HG02981 (cell line): ENCODE measurements at regions not wholly inside any gene's neighbourhood (a gene's known extent, or its start where the extent isn't known, plus 50 kb on each side); places are given as distances from the start of the nearest gene placed in this dataset.

ENCODE experiments used
- ATAC-seq: cut with Tn5 transposase; IDR thresholded peaks from one replicate; pipeline ENCODE4 v1.9.1; 2021; ENCODE audit warnings: mild to moderate bottlenecking, moderate library complexity; ENCODE audit not compliant: unreplicated experiment

DNA sequence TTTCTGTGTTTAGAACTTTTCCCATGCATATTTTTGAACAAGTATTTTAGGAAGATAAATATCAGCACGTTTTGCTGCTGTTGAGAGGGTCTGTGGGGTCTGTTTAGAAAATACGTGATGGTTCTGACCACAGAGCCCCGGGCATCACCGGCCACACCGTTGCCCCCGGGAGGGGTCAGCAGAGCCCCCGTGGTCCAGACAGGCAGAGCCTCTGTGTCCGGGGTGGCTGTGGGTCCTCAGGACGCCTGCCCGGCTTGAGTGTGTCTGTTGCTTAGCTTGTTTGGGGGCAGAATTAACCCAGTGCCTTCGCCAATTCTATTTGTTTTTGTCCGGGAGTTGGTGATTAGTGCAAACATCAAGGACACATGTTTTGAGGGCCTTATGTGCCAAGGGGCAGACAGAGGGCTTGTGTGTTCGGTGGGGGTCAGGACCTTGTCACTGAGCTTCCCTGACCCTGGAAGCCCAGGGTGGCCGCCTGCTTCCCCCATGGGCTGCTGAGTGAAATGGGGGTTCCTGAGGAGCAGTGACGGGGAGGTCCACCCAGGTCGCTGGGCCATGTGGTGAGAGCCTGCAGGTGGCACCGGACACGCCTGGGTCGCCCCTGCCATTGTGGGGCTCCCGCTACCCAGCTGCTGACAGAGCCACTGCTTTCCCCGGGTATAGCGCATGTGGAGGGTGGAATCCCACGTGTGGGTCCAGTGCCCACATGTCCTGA, 122.2 kb downstream of the SIK1 start:
- no peak for ATAC-seq

DNA sequence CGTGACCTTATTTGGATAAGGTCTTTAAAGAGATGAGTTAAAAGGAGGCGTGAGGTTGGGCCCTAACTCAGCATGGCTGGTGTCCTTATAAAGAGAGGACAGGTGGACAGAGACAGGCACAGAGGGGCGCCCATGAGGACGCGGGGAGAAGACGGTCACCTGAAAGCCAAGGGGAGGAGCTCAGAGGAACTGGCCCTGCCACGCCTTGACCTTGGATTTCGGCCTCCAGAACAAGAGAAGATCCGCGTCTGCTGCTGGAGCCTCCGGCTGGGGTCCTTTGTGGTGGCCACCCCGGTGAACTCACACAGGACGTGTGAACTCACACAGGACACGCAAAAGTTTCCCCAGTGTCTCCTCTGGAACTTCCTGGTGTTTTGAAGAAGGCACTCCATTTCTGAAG, 122.7 kb downstream of the SIK1 start:
- ATAC-seq: no peak

DNA sequence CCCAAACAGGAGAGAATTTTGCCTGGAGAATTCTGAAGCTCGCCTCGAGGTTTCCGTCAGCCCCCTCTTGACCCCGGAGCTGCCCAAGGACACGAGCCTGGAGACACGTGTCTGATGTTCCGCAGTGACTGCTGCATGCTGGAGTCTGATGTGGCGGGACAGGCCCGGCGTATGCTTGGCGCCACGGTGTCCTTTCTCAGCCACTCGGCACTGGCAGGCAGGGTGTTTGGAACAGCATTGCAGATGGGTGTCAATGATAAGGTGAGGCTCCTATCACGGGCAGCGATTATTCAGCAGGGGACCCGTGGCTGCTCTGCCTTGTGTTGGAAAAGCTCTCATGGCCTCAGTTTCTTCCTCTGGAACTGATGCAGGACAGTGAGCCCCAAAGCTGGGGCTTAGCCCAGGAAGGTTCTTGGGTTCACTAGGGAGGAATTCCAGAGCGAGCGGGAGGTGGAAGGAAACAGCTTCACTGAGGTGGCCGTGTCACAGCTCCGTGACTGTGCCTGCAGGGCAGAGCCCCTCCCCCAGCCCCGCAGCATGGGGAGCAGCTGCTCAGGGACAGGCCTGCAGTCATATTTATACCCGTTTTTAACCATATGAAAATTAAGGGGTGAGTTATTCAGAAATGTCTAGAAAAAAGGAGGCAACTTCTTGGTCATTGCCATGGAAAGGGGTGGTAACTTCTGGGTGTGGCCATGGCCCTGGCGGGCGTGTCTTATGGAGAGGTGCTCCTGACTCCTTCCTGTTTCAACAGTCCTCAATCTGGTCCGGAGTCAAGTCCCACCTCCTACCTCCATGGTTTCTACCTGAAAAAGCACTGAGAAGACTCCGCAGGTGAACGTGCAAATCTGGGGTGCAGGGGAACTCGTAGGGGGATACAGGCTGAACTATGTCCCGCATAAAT, 123.4 kb downstream of the SIK1 start:
- no peak for ATAC-seq

DNA sequence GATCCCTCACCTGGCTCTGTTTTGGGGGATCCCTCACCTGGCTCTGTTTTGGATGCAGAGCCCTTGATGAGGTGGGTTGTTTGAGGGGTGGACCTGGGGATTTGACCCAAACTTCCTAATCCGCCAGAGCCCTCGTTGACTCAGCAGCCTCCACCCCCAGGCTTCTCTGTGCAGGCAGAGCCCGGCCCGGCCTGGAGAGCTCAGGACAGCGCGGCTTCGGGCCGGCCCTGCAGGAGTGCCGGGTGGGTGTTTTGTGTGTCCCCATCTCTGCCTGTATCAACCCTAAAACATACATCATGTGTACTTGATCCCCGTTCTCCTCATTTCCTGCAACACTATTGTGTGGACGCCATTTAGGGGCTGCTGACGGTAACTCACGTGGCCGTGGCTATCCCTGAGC, 124.2 kb downstream of the SIK1 start:
- ATAC-seq: no peak

DNA sequence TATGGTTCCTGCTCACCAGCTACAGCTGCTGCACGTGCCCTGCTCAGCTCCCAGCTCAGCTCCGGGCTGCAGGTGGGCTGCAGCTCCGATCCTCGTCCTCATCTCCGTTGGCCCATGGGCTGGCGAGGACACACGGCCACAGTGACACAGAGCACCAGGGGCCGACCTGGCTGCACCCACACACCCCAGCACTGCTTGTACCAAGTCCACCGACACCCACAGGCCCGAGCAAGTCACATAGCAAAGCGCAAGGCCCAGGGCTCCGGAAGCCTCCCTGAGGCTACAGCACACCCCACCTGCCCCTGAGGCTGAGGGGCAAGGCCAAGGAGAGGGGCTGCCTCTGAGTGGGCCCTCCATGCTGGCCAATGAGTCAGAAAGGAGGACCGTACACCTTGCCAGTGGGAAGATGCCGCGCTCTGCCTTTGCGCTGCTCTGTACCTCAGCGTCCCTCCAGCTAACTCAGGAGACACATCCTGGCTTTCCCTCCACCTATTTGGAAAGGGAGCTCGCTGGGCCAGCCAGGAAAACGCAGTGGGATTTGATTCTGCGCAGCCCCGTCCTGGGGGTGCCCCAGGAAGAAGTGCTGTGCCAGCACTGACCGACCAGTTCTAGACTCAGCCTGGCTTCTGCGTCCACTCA, 124.8 kb downstream of the SIK1 start:
- ATAC-seq: no peak

DNA sequence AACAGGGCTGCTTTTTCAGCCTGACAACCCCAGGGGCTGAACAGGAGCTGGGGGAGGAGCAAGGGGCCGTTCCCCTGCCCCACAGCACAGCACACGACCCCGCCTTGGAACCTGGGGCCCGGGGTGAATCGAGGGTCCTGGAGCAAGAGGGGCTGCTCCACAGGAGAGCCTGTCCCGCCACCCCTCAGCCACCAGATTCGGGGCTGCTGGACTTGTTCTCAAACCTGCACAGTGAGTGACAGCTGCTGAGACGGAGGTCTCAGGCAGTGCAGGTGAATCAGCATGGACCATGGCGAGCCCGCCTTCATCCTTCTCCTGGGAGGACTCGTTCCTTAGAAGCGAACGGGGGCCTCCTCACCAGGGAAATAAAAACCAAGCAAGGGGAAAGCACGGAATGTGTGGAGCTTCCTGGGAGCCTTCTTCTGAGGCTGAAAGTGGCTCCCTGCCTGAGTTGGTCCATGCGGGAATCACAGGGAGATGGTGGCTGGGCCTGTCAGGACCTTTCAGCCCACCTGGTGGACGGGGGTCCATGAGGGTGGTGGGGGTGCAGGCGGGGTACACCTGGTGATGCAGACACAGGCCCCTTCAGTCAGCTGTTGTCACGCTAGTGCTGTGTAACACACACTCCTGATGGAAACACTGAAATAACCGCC, 125.4 kb downstream of the SIK1 start:
- ATAC-seq: no peak

DNA sequence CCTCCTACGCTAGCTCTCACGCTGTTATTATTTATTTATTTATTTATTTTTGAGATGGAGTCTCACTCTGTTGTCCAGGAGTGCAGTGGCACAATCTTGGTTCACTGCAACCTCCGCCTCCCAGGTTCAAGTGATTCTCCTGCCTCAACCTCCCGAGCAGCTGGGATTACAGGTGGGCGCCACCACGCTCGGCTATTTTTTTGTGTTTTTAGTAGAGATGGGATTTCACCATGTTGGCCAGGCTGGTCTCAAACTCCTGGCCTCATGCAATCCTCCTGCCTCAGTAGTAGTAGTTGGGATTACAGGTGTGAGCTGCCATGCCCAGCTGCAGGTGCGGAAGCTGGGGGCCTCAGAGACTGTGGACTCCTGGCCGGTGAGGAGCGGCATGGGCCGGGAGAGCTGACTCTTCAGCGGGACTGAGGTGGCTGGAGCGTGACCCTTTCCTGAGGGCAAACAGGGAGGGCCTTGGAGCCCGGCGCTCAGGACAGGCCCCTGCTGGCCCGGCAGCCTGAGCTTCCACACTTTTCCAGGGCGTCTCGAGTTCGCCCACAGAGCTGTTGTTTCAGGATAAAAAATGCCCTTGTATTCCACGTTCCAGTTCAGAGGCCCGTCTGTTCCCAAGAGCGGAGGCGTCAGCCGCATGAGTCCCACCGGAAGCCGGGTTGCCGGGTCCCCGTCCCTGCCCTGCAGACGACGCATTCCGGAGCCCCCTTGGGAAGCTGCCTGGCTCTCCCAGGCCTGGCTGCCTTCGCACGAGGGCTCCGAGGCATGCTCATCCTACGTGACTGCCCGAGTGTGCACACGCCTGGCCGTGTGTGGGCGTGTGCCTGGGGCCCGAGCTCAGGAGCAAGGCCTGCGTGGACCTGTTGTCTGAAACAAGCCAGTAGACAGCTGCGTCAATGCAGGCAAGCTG, 126.2 kb downstream of the SIK1 start:
- ATAC-seq: no peak

DNA sequence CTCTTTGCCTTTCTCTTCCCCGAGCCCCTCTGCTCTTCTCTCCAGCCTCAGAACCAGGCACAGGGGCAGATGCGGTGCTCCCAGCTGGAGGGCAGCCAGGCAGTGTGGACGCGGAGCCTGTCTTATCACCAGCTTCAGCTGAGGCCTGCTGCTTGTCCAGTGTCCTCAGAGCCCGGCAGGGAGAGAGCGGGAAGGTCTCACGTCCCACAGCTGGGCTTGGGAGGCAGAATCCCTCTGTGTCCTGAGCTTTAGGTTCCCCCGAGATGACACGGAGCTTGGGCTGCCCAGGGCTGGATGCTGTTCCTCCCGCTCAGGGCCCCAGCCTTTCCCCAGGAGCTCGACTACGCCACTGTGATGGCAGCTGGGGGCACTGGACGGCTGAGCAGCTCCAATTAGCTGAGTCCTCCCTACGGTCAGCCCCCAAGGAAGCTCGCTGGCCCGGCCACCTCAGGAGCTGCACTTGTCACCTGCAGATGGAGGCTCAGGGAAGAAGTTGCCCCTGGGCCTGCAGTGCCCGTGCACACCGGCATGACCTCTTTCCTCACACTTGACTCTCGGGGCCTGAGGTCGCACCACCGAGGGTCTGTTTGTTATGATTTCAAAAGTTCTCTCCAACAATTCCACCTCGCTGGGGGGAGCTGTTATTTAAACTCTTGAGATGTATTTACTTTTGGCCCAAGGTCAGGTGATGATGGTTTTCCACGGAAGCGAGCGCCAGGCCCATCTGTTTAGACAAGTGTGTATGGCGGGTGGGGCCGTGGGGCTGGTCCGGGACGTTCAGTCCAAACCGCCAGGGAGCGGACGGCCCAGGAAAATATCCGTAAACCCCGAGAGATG, 127.3 kb downstream of the SIK1 start:
- ATAC-seq: no peak

DNA sequence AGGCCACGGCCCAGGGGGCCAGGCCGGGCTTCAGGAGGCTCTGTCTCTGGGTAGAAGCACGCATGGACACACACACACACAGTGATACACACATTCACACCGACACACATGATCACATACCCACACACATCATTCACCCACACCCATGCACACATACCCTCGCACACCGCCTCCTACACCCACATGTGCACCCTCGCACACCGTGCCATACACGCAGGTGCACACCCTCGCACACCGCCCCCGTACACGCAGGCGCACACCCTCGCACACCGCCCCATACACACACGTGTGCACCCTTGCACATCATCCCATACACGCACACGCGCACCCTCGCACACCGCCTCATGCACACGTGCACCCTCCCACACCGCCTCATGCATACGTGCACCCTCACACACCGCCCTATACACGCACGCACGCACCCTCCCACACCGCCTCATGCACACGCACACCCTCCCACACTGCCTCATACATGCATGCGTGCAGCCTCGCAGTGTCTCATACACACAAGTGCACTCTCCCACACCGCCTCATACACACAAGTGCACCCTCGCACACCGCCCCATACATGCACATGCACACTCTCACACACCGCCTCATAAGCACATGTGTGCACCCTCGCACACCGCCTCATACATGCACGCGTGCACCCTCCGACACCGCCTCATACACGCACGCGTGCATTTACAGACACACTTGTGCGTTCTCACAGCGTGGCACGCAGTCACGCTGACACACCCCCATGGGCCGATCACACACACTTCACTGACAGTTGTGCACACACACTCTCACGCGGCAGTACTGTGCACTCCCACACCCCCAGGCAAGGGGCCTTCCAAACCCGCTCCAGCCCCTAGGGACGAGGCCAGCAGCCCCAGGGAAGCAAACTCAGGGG, 128.1 kb downstream of the SIK1 start:
- ATAC-seq: no peak

DNA sequence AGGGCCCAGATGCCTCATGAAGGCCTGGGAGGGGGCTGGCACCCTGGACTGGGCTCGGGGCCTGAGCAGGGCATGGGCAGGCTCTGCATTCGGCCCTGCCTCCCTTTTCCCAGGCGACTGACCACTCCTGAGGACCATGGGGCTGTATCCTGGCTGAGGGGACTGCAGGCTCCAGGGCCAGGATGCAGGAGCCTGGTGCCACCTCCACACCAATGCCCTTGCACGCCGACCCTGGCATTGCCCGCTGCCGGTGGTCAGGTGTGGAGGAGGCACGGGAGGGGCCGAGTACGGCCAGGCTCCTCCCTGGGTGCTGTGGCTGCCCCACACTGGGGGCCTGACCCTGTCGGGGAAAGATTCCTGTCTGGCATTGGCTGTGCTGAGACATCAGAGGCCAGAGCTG, 128.9 kb downstream of the SIK1 start:
- no peak for ATAC-seq

DNA sequence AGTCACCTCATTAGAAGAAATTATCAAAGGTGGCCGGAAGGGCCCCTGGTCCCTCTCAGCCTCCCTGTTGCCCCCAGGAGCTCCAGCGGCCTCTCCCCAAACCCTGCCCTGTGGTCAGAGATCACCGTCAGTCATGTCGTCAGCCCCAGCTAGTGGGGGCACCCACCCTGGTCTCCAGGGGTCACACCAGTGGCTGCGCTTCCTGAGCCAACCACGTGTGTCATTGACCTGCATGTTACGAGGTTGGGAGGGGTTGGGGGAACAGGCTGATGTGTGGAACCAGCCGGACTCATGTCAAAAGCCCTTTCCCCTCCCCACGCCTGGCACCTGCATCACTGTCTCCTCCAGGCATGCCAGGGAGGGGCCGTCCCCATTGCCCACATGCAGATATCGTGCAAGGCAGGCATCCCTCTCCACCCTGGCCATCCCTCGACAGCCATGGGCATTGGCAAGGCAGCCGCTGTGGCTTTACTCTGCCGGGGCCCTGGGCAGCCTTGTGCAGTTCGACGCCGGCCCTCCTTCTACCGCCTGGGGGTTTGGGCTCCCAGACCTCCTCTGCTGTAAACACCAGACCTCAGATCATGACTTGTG, 128.7 kb downstream of the CRYAA start:
- ATAC-seq: no peak

DNA sequence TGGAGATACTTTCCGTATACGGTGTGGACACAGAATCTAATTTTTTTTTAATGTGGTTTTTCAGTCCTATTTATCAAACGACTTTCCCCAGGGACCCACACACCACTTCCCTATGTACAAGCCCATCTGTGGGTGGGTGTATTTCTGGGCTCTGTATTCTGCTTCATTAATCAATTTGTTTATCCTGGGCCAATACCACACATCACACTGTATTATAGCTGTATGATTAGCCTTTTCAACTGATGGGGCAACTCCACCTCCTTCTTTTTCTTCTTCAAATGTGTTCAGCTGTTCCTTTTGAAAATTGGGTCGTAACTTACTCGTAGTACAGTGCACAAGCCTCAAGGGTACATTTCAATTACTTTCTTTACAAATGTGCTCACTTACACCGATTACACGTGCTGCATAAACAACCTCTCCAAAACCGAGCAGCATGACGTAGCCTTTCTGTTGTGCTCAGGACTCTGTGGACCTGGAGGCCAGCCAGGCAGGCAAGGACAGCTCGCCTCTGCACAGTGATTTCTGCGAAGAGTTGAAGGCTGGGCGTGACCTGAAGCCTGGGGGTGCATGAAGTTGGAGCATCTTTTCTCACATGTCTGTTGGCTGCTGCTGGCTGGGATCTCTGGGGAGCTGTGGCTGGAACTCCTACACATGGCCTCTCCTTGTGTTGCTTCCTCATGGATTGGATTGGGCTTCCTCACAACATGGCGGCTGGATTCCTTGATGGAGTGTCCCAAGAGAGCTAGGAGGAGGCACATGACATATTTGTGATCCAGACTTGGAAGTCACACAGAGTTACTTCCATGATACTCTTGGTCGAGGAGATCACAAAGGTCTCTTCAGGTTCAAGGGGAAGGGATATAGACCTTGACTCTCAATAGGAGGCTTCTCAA, 126.5 kb downstream of the CRYAA start:
- no peak for ATAC-seq

DNA sequence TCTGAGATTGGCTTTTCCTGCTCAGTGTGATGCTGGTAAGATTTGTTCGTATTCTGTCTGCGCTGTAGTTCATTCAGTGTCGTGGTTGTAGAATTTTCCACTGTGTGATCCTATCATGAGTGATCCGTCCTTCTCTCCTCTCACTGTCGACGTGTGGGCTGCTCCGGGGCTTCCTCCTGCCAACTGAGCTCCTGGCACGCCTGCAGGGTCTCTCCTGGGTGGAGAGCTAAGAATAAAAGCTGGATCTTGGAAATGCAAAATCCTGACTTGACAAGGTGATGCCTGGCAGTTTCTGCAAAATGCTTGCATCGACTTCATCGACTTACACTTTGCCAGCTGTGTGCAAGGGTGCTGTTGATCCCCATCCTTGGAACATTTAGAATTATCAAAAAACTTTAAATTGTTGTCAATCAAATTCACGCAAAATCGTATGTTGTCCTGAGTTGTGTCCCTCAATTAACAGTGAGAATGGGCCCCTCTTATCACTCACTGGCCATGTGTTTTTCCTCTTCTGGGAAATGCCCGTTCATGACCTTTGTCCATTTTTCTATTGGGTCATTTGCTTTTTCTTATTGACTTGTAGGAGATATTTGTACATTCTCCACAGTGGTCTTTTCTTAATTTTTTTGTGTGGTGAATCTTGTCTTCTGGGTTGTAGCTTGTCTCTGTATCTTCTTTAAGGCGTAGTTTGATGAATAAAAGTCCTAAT, 125.5 kb downstream of the CRYAA start:
- ATAC-seq: no peak

DNA sequence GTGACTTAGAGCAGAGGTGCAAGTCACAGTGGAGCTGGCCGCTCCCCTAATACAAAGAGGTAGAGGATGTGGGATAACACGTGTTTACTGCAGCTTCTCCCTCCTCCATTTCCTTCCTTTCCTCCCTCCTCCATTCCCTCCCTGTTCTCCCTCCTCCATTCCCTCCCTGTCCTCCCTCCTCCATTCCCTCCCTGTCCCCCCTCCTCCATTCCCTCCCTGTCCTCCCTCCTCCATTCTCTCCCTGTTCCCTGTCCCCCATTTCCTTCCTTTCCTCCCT, 124.0 kb downstream of the CRYAA start:
- no peak for ATAC-seq

DNA sequence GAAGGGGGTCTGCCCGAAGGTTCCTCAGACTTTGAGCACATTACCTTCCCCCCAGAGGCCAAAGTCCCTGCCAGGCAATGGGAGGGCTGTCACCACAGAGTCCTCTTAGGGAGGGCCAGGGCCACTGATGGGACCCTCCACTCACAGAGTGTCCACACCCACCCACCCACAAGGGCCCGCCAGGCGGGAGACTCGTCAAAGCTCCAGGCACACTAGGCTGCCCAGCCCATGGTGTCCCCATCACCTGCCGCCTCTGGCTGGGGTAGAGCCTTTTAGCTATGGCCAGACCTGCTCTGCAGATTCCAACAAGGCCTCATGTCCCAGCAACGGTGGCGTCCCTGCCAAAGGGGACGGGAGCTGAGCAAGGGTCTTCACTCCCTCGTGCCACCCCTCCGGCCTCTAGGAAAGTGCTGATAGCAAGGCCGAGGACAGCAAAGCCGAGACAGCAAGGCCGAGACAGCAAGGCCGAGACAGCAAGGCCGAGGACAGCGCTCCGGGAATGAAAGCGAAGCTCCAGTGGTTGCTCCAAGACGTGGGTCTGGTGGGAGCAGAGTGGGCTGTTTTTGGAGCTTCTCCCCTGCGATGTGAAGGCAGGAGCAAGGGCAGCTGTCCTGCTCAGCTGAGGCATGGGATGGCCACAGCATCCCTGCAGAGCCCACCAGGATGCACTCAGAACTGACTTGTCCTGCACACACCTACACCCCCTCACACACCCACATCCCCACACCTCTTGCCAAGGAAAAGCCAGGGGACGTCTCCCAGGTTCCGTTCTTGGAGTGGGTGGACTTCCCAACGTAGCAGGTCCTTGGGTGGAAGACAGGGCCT, 123.4 kb downstream of the CRYAA start:
- no peak for ATAC-seq
